H1 (cell line): ENCODE measurements at regions not wholly inside any gene's neighbourhood (a gene's known extent, or its start where the extent isn't known, plus 50 kb on each side); places are given as distances from the start of the nearest gene placed in this dataset.

Experiments
- ATF3 ChIP-seq: IDR thresholded peaks from 2 replicates; pipeline ENCODE4 v1.6.1; 2011; ENCODE audit warnings: low read depth, mild to moderate bottlenecking, low read length; ENCODE audit not compliant: insufficient read depth
- BCL11A ChIP-seq, 2 experiments: IDR thresholded peaks; one replicate each; pipeline ENCODE4 v1.6.1; 2011; ENCODE audit warnings: low read depth in 2 of 2, low read length in 2 of 2, mild to moderate bottlenecking in 2 of 2
- CHD2 ChIP-seq: IDR thresholded peaks from 2 replicates; pipeline ENCODE4 v1.6.1; 2012; ENCODE audit warnings: low read length, improper control_type of control experiment
- CTCF ChIP-seq, 3 experiments: IDR thresholded peaks; 1 replicate in 2 of 3; 2 replicates in 1 of 3; pipeline versions ENCODE4 v1.5.1 to v1.6.1; 2011; ENCODE audit warnings: low read length in 3 of 3, mild to moderate bottlenecking in 3 of 3, inconsistent platforms in 2 of 3, low read depth in 1 of 3, moderate library complexity in 1 of 3; ENCODE audit not compliant: insufficient read depth in 1 of 3; ENCODE audit errors: control extremely low read depth in 1 of 3
- E2F6 ChIP-seq: IDR thresholded peaks from 2 replicates; pipeline ENCODE4 v1.6.1; 2012; ENCODE audit warnings: inconsistent platforms
- FOSL1 ChIP-seq: IDR thresholded peaks from 2 replicates; pipeline ENCODE4 v1.6.1; 2011; ENCODE audit warnings: mild to moderate bottlenecking, low read depth, low read length, moderate library complexity; ENCODE audit not compliant: insufficient read depth
- KDM5A ChIP-seq: fragments of 200-600 bp; IDR thresholded peaks from 2 replicates; pipeline ENCODE4 v1.7.1; 2012; ENCODE audit warnings: mild to moderate bottlenecking, low read length, inconsistent platforms, mixed read lengths
- PHF8 ChIP-seq: fragments of 200-600 bp; sonication (generic); conservative IDR thresholded peaks from 2 replicates; pipeline ENCODE4 v1.7.1; 2012; ENCODE audit warnings: low read depth, mild to moderate bottlenecking, inconsistent platforms, low read length, moderate library complexity
- SIRT6 ChIP-seq: IDR thresholded peaks from one replicate; pipeline ENCODE4 v1.7.1; 2012; ENCODE audit warnings: low read length, inconsistent platforms
- SP1 ChIP-seq: IDR thresholded peaks from 2 replicates; pipeline ENCODE4 v1.6.1; 2011; ENCODE audit warnings: low read depth, low read length
- SP4 ChIP-seq: IDR thresholded peaks from 2 replicates; pipeline ENCODE4 v1.6.1; 2012; ENCODE audit warnings: low read length, inconsistent platforms
- SRF ChIP-seq: IDR thresholded peaks from 2 replicates; pipeline ENCODE4 v1.6.1; 2011; ENCODE audit warnings: mild to moderate bottlenecking, low read depth, low read length, moderate library complexity
- TBP ChIP-seq: IDR thresholded peaks from 2 replicates; pipeline ENCODE4 v1.6.1; 2011; ENCODE audit warnings: low read depth, low read length, improper control_type of control experiment
- TEAD4 ChIP-seq: IDR thresholded peaks from 2 replicates; pipeline ENCODE4 v1.6.1; 2012; ENCODE audit warnings: low read depth, low read length, inconsistent platforms, mixed read lengths

- no peak for TF ChIP-seq SP4
- no peak for TF ChIP-seq SRF
- TF ChIP-seq PHF8, result no peak
- TF ChIP-seq FOSL1, result no peak
- no peak for TF ChIP-seq BCL11A (IDR thresholded peaks at IDR 0.05; ENCODE audit: low read depth in 2 of 2, low read length in 2 of 2)
- TF ChIP-seq SP1, result no peak
- no peak for TF ChIP-seq ATF3
- no peak for TF ChIP-seq KDM5A
- no peak for TF ChIP-seq CTCF (IDR thresholded peaks at IDR 0.05; ENCODE audit: control extremely low read depth in 1 of 3, insufficient read depth in 1 of 3, low read depth in 1 of 3, low read length in 3 of 3)
- no peak for TF ChIP-seq CHD2
- no peak for TF ChIP-seq TBP
- no peak for TF ChIP-seq E2F6
- TF ChIP-seq SIRT6, result no peak
- TF ChIP-seq TEAD4, result no peak
These were observed 215.8 kb downstream of the NDUFA10 start (continued) for GRCh38 chr2:239809391-239809790.
